Cardiac muscle cell (in vitro differentiated cells and primary cell): ENCODE measurements at regions not wholly inside any gene's neighbourhood (a gene's known extent, or its start where the extent isn't known, plus 50 kb on each side); places are given as distances from the start of the nearest gene placed in this dataset.
"Not testable (repeated sequence)": the region's sequence is repeated elsewhere in the genome, so short reads cannot be mapped to it uniquely, and the experiment has no call there.

Experiments
- DNase-seq, 2 donors: peaks; one replicate each; pipeline versions ENCODE4 v3.0.0 to v3.0.0-alpha.2; 2010 to 2017; ENCODE audit warnings: low read depth in 1 of 2, low spot score in 1 of 2
- H3K27ac ChIP-seq: fragments of 200-600 bp; sonication (generic); 2 replicates; pipeline ENCODE4 v1.5.1; 2016
- H3K27me3 ChIP-seq: fragments of 200-600 bp; sonication (generic); 2 replicates; pipeline ENCODE4 v1.6.0; 2016; ENCODE audit warnings: control low read depth
- H3K36me3 ChIP-seq: fragments of 200-600 bp; sonication (generic); 2 replicates; pipeline ENCODE4 v1.5.1; 2016; ENCODE audit warnings: control low read depth
- H3K4me1 ChIP-seq: fragments of 200-600 bp; sonication (generic); 2 replicates; pipeline ENCODE4 v1.8.1; 2017; ENCODE audit warnings: low read depth, mild to moderate bottlenecking, mixed run types
- H3K4me3 ChIP-seq: fragments of 200-600 bp; sonication (generic); 2 replicates; pipeline ENCODE4 v1.5.1; 2016; ENCODE audit warnings: mild to moderate bottlenecking
- H3K9me3 ChIP-seq: fragments of 200-600 bp; sonication (generic); 2 replicates; pipeline ENCODE4 v1.5.1; 2017; ENCODE audit warnings: low read depth, mild to moderate bottlenecking, control low read depth
- CTCF ChIP-seq: IDR thresholded peaks from 2 replicates; pipeline ENCODE4 v1.5.1; 2012; ENCODE audit warnings: low read depth, mild to moderate bottlenecking, low read length

- no peak for DNase-seq
- no peaks in the 10 kb centered on the region for H3K27me3 ChIP-seq
- TF ChIP-seq CTCF = no peak
These were observed 237.4 kb upstream of the TOM1L1 start for GRCh38 chr17:54662978-54663876.

GRCh38 chr17:54666559-54666958, 234.1 kb upstream of the TOM1L1 start:
- Histone ChIP-seq H3K27ac (no peak overlapping the region), H3K9me3 (no peaks in the 10 kb centered on the region), H3K27me3 (no peaks in the 10 kb centered on the region), H3K36me3 (no peaks in the 10 kb centered on the region), H3K4me3 (no peak overlapping the region), H3K4me1 (peaks cover 2% of the 10 kb centered on the region)
- no peak for TF ChIP-seq CTCF
- no peak for DNase-seq

More at GRCh38 chr17:54662978-54663876, 237.4 kb upstream of the TOM1L1 start:
- Histone ChIP-seq H3K4me3 (no peak overlapping the region), H3K27ac (no peak overlapping the region), H3K4me1 (peaks cover 2% of the 10 kb centered on the region), H3K9me3 (no peaks in the 10 kb centered on the region), H3K36me3 (no peaks in the 10 kb centered on the region)

GRCh38 chr17:54678158-54678557, 222.5 kb upstream of the TOM1L1 start:
- TF ChIP-seq CTCF = no peak
- H3K9me3 ChIP-seq = no peaks in the 10 kb centered on the region

GRCh38 chr17:54680410-54680809, 220.2 kb upstream of the TOM1L1 start:
- no peak overlapping the region for H3K27ac ChIP-seq
- no peaks in the 10 kb centered on the region for H3K4me1 ChIP-seq
- no peak for TF ChIP-seq CTCF
- no peak overlapping the region for H3K4me3 ChIP-seq
- no peaks in the 10 kb centered on the region for H3K9me3 ChIP-seq
- no peaks in the 10 kb centered on the region for H3K27me3 ChIP-seq
- H3K36me3 ChIP-seq = no peaks in the 10 kb centered on the region
- no peak for DNase-seq

More at GRCh38 chr17:54678158-54678557, 222.5 kb upstream of the TOM1L1 start:
- Histone ChIP-seq H3K27me3 (no peaks in the 10 kb centered on the region), H3K36me3 (no peaks in the 10 kb centered on the region), H3K4me1 (no peaks in the 10 kb centered on the region), H3K27ac (no peak overlapping the region), H3K4me3 (no peak overlapping the region)
- no peak for DNase-seq

GRCh38 chr17:54694287-54694887, 206.3 kb upstream of the TOM1L1 start:
- DNase-seq = no peak
- no peaks in the 10 kb centered on the region for H3K4me1 ChIP-seq
- TF ChIP-seq CTCF = no peak
- no peak overlapping the region for H3K27ac ChIP-seq
- H3K4me3 ChIP-seq = no peak overlapping the region
- no peaks in the 10 kb centered on the region for H3K27me3 ChIP-seq
- no peaks in the 10 kb centered on the region for H3K9me3 ChIP-seq
- H3K36me3 ChIP-seq = no peaks in the 10 kb centered on the region

GRCh38 chr17:54712798-54713197, 187.9 kb upstream of the TOM1L1 start:
- H3K27ac ChIP-seq, H3K36me3 ChIP-seq, H3K4me1 ChIP-seq: not testable (repeated sequence)

More at GRCh38 chr17:54712798-54713197, 187.9 kb upstream of the TOM1L1 start:
- H3K4me3 ChIP-seq, H3K27me3 ChIP-seq, DNase-seq, H3K9me3 ChIP-seq: not testable (repeated sequence)
